Trophoblast cell (in vitro differentiated cells and primary cell): ENCODE measurements at regions not wholly inside any gene's neighbourhood (a gene's known extent, or its start where the extent isn't known, plus 50 kb on each side); places are given as distances from the start of the nearest gene placed in this dataset.

Source experiments
- DNase-seq, 2 donors: peaks; one replicate each; pipeline ENCODE4 v3.0.0-alpha.2; 2016
- H2AFZ ChIP-seq: 2 replicates; pipeline ENCODE4 v1.6.1; 2013; ENCODE audit warnings: low read length, moderate library complexity, mild to moderate bottlenecking; ENCODE audit not compliant: insufficient read depth, poor library complexity
- H2AK5ac ChIP-seq: 2 replicates; pipeline ENCODE4 v1.6.1; 2013; ENCODE audit warnings: mild to moderate bottlenecking, low read length
- H2BK120ac ChIP-seq: 2 replicates; pipeline ENCODE4 v1.6.1; 2013; ENCODE audit warnings: low read length, mild to moderate bottlenecking, moderate library complexity; ENCODE audit not compliant: insufficient read depth, poor library complexity
- H2BK12ac ChIP-seq: 2 replicates; pipeline ENCODE4 v1.6.1; 2013; ENCODE audit warnings: mild to moderate bottlenecking, low read length, moderate library complexity
- H2BK5ac ChIP-seq: 2 replicates; pipeline ENCODE4 v1.6.1; 2013; ENCODE audit warnings: low read length, low read depth, moderate library complexity, mild to moderate bottlenecking; ENCODE audit not compliant: poor library complexity
- H3K14ac ChIP-seq: 2 replicates; pipeline ENCODE4 v1.6.1; 2013; ENCODE audit warnings: mild to moderate bottlenecking, low read length
- H3K18ac ChIP-seq: 2 replicates; pipeline ENCODE4 v1.6.1; 2013; ENCODE audit warnings: mild to moderate bottlenecking, low read length
- H3K23ac ChIP-seq: 2 replicates; pipeline ENCODE4 v1.6.1; 2013; ENCODE audit warnings: low read length
- H3K27ac ChIP-seq: 2 replicates; pipeline ENCODE4 v1.5.1; 2013; ENCODE audit warnings: low read depth, mild to moderate bottlenecking, inconsistent platforms, low read length, moderate library complexity
- H3K27me3 ChIP-seq: 2 replicates; pipeline ENCODE4 v1.6.1; 2013; ENCODE audit warnings: inconsistent platforms, mild to moderate bottlenecking, low read length, moderate library complexity; ENCODE audit not compliant: insufficient read depth
- H3K36me3 ChIP-seq, 2 experiments: 1 replicate in 1 of 2; 2 replicates in 1 of 2; pipeline ENCODE4 v1.6.1; 2013; ENCODE audit warnings: low read length in 2 of 2, mild to moderate bottlenecking in 2 of 2, moderate library complexity in 1 of 2; ENCODE audit not compliant: insufficient read depth in 2 of 2, control insufficient read depth in 1 of 2
- H3K4ac ChIP-seq: 2 replicates; pipeline ENCODE4 v1.6.1; 2013; ENCODE audit warnings: low read depth, mild to moderate bottlenecking, low read length, moderate library complexity
- H3K4me1 ChIP-seq, 2 experiments: 1 replicate in 1 of 2; 2 replicates in 1 of 2; pipeline ENCODE4 v1.6.1; 2013; ENCODE audit warnings: low read length in 2 of 2, mild to moderate bottlenecking in 2 of 2, moderate library complexity in 1 of 2; ENCODE audit not compliant: insufficient read depth in 2 of 2, control insufficient read depth in 1 of 2
- H3K4me2 ChIP-seq: 2 replicates; pipeline ENCODE4 v1.6.1; 2013; ENCODE audit warnings: inconsistent platforms, mild to moderate bottlenecking, low read length, moderate library complexity
- H3K4me3 ChIP-seq: 2 replicates; pipeline ENCODE4 v1.5.1; 2013; ENCODE audit warnings: mild to moderate bottlenecking, low read depth, low read length, inconsistent platforms
- H3K79me1 ChIP-seq: one replicate; pipeline ENCODE4 v1.6.1; 2013; ENCODE audit warnings: low read length
- H3K79me2 ChIP-seq: 2 replicates; pipeline ENCODE4 v1.6.1; 2013; ENCODE audit warnings: low read length, mild to moderate bottlenecking; ENCODE audit not compliant: control insufficient read depth, insufficient read depth, poor library complexity
- H3K9ac ChIP-seq: 2 replicates; pipeline ENCODE4 v1.6.1; 2013; ENCODE audit warnings: mild to moderate bottlenecking, low read length
- H3K9me3 ChIP-seq: 2 replicates; pipeline ENCODE4 v1.6.1; 2013; ENCODE audit warnings: low read depth, mild to moderate bottlenecking, control low read depth, inconsistent platforms, low read length; ENCODE audit not compliant: insufficient read depth
- H4K12ac ChIP-seq: 2 replicates; pipeline ENCODE4 v1.6.1; 2013; ENCODE audit warnings: low read depth, mild to moderate bottlenecking, low read length, moderate library complexity
- H4K8ac ChIP-seq: 2 replicates; pipeline ENCODE4 v1.6.1; 2013; ENCODE audit warnings: low read depth, mild to moderate bottlenecking, low read length, moderate library complexity
- H4K91ac ChIP-seq: one replicate; pipeline ENCODE4 v1.6.1; 2013; ENCODE audit warnings: low read depth, mild to moderate bottlenecking, low read length, moderate library complexity
- WGBS: extraction: QIAGEN DNeasy Blood & Tissue Kit; methylation state at CpG from one replicate; pipeline ENCODE4 v1.1.7; 2013; ENCODE audit warnings: missing lambda C conversion rate; ENCODE audit not compliant: insufficient read length, insufficient coverage; ENCODE audit errors: extremely low coverage; 5-methylcytosine and 5-hydroxymethylcytosine counted together

GRCh38 chr6:111951497-111952085 is 78.3 kb upstream of the FYN start:
- no peak overlapping the region for H2AK5ac ChIP-seq
- DNase-seq, result no peak
- H3K4me1 ChIP-seq, result peaks cover 0 to 4% of the 10 kb centered on the region in 2 experiments
- no peak overlapping the region for H2BK5ac ChIP-seq
- H3K4me2 ChIP-seq, result no peak overlapping the region
- no peak overlapping the region for H4K8ac ChIP-seq
- peaks cover 1% of the 10 kb centered on the region for H3K9me3 ChIP-seq
- no peaks in the 10 kb centered on the region for H3K79me1 ChIP-seq
- no peak overlapping the region for H3K27ac ChIP-seq
- H3K79me2 ChIP-seq, result no peaks in the 10 kb centered on the region
- no peak overlapping the region for H3K9ac ChIP-seq
- H4K91ac ChIP-seq, result no peak overlapping the region
- no peaks in the 10 kb centered on the region for H3K27me3 ChIP-seq
- no peak overlapping the region for H3K18ac ChIP-seq
- no peak overlapping the region for H3K14ac ChIP-seq
- H4K12ac ChIP-seq, result no peak overlapping the region
- H2BK12ac ChIP-seq, result no peak overlapping the region
- H3K4ac ChIP-seq, result no peak overlapping the region
- no peaks in the 10 kb centered on the region for H3K36me3 ChIP-seq
- H3K23ac ChIP-seq, result no peak overlapping the region
- no CpG with 5 or more reads among the region's 7 CpGs for whole genome bisulfite sequencing
- no peak overlapping the region for H3K4me3 ChIP-seq
- H2AFZ ChIP-seq, result no peak overlapping the region
- H2BK120ac ChIP-seq, result no peak overlapping the region

- H4K91ac ChIP-seq, result no peak overlapping the region
- no peak overlapping the region for H4K12ac ChIP-seq
- no peaks in the 10 kb centered on the region for H3K36me3 ChIP-seq
- H3K9me3 ChIP-seq, result peaks cover 1% of the 10 kb centered on the region
- no peak overlapping the region for H3K4ac ChIP-seq
- H2AFZ ChIP-seq, result no peak overlapping the region
- H2BK5ac ChIP-seq, result no peak overlapping the region
- DNase-seq, result no peak
- H3K23ac ChIP-seq, result no peak overlapping the region
- H3K27ac ChIP-seq, result no peak overlapping the region
- H3K18ac ChIP-seq, result no peak overlapping the region
- no peak overlapping the region for H3K4me2 ChIP-seq
- H3K4me3 ChIP-seq, result no peak overlapping the region
- H2BK120ac ChIP-seq, result no peak overlapping the region
- no peak overlapping the region for H2BK12ac ChIP-seq
- no peaks in the 10 kb centered on the region for H3K79me2 ChIP-seq
- no CpG with 5 or more reads among the region's 5 CpGs for WGBS
- H3K9ac ChIP-seq, result no peak overlapping the region
- H3K79me1 ChIP-seq, result no peaks in the 10 kb centered on the region
- H3K27me3 ChIP-seq, result no peaks in the 10 kb centered on the region
- H3K4me1 ChIP-seq, result peaks cover 0 to 4% of the 10 kb centered on the region in 2 experiments
- no peak overlapping the region for H3K14ac ChIP-seq
- H4K8ac ChIP-seq, result no peak overlapping the region
- no peak overlapping the region for H2AK5ac ChIP-seq
Observed at GRCh38 chr6:111952274-111952673, 79.0 kb upstream of the FYN start.

GRCh38 chr6:111952821-111953540 is 79.7 kb upstream of the FYN start:
- Histone ChIP-seq H3K18ac (no peak overlapping the region), H3K4me2 (no peak overlapping the region), H3K79me2 (no peaks in the 10 kb centered on the region), H4K12ac (no peak overlapping the region), H3K9ac (no peak overlapping the region), H2AK5ac (no peak overlapping the region), H3K4me3 (no peak overlapping the region), H3K14ac (no peak overlapping the region), H2BK120ac (no peak overlapping the region), H4K91ac (no peak overlapping the region), H3K4me1 (peaks cover 4 to 10% of the 10 kb centered on the region in 2 experiments), H3K23ac (no peak overlapping the region), H3K36me3 (no peaks in the 10 kb centered on the region), H2AFZ (no peak overlapping the region), H2BK12ac (no peak overlapping the region), H3K4ac (no peak overlapping the region), H2BK5ac (no peak overlapping the region), H3K27ac (no peak overlapping the region), H3K79me1 (no peaks in the 10 kb centered on the region), H3K27me3 (no peaks in the 10 kb centered on the region), H4K8ac (no peak overlapping the region), H3K9me3 (peaks cover 1% of the 10 kb centered on the region)
- no CpG with 5 or more reads among the region's 4 CpGs for WGBS
- DNase-seq, result no peak

- H3K14ac ChIP-seq, result no peak overlapping the region
- H3K9me3 ChIP-seq, result no peaks in the 10 kb centered on the region
- H3K4me1 ChIP-seq, result peaks cover 7 to 10% of the 10 kb centered on the region in 2 experiments
- H2BK12ac ChIP-seq, result no peak overlapping the region
- H2AFZ ChIP-seq, result no peak overlapping the region
- DNase-seq, result no peak
- H4K8ac ChIP-seq, result no peak overlapping the region
- H3K27ac ChIP-seq, result no peak overlapping the region
- H3K4ac ChIP-seq, result no peak overlapping the region
- no peak overlapping the region for H4K91ac ChIP-seq
- H2BK5ac ChIP-seq, result no peak overlapping the region
- H3K4me2 ChIP-seq, result no peak overlapping the region
- no peaks in the 10 kb centered on the region for H3K36me3 ChIP-seq
- no peaks in the 10 kb centered on the region for H3K79me2 ChIP-seq
- H3K9ac ChIP-seq, result no peak overlapping the region
- H2BK120ac ChIP-seq, result no peak overlapping the region
- peaks cover 5% of the 10 kb centered on the region for H3K79me1 ChIP-seq
- no peak overlapping the region for H4K12ac ChIP-seq
- H2AK5ac ChIP-seq, result no peak overlapping the region
- no peak overlapping the region for H3K4me3 ChIP-seq
- whole genome bisulfite sequencing, result no CpG with 5 or more reads among the region's 2 CpGs
- no peaks in the 10 kb centered on the region for H3K27me3 ChIP-seq
- no peak overlapping the region for H3K23ac ChIP-seq
- H3K18ac ChIP-seq, result no peak overlapping the region
Observed at GRCh38 chr6:111956098-111956497, 82.8 kb upstream of the FYN start.
